ENCODE measurements at regions not wholly inside any gene's neighbourhood (a gene's known extent, or its start where the extent isn't known, plus 50 kb on each side); places are given as distances from the start of the nearest gene placed in this dataset.

DNA sequence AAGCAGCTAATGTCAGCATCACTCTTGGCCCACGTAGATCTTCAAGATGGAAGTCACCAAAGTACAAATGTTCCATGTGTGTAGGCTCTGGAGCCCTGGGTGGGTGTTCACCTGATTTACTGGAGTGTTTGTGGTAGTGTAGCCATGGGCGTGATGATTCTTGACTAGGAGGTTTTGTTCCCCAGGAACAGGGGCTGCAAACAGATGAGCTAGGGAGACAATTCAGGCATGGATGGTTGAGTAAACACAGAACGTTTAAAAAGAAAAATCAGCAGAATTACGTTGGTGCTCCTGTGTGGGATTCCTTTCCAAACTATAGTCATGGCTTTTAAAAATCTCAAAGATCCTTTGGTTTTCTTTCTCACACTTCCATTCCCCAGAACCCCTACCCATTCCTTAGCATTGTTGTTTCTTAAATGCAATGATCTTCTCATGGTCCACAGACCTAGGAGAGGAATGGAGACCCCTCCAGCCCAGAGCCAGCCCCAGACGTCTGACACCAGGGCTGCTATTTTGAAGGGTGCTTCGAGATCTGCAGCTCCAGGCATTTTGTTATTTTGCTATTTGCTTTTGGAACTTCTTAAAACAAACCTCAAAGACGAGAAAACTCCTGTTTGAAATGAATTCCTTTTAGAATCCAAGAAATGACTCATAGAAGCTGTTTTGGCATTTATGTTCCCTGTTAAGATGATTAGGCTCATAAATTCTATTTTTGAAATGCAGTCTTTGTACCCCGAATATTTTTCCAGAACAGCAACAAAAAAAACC lies 115.1 kb downstream of the ETS2 start:
- DNase-seq (ENCODE audit: low read depth) = no peak

DNA sequence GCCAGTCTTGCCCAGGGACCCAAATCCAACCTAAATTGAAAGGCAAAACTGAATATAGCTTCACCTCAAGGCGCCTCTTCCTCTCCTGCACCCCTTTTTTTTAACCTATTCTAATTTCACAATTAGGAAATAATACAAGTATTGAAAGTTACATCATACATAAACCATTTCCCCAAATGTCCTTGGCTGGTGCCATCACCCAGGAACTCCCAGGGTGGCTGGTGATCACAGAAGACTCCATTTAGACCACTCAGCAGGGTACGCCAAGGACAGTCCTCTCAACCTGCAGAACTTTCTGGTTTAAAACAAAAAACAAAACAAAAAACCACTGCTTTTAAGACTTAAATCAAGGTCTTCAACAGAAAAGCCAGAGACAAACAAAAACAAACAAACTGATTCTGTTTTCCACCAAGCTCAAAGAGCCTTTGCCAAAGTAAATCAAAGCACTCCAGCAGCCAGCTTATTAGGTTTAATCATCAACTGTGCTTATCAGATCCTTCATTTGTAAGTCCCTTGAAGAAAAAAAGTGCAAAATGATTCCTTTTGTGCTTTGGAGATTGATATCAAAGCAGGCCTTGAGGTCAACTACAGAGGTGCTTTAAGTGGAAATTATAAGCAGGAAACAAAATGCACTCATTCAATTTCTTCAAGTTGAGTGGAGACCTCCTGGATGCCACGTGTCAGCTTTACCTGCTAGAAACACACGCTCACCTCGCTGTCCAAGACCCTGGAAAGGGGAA lies 113.0 kb downstream of the ETS2 start:
- no peak overlapping the region for H3K4me3 ChIP-seq (ENCODE audit: low read depth, low read length)
- no peak for TF ChIP-seq CTCF (IDR thresholded peaks at IDR 0.05; ENCODE audit: insufficient read depth, low read depth, low read length, missing control alignments)
- DNase-seq (ENCODE audit: low read depth) = no peak

More for the DNA sequence above, 115.1 kb downstream of the ETS2 start:
- no peak for TF ChIP-seq CTCF (IDR thresholded peaks at IDR 0.05; ENCODE audit: insufficient read depth, low read depth, low read length, missing control alignments)
- no peak overlapping the region for H3K4me3 ChIP-seq (ENCODE audit: low read depth, low read length)

DNA sequence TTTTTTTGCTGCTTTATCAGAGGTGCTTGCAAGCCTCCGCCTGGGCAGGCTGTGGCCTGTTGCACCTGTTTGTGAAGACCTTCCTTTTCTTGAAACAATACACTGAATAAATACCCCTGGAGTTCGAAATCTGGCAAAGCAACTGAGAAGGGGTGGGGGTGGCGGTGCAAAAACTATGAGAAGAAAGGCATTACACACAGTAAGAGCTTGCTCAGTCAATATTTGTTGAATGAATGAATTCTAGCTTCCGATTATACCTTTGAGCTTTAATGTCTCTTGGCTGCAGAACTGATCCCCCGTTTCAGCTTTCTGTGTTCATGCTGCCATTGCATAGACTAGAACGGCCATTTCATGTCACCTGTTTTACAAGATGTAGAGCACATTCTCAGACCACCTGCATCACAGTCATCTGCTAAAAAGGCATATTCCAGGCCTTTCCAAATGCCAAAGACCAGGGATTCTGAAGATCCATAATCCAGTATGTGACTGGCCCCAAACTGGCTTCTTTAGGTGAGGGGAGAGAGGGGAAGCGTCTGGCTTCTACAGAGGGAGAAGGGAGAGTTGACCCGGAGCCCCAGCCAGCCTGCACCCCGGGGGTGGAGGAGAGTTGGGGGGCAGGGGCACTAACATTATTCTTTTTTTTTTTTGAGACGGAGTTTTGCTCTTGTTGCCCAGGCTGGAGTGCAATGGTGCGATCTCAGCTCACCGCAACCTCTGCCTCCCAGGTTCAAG lies 111.5 kb downstream of the ETS2 start:
- H3K4me3 ChIP-seq (ENCODE audit: low read depth, low read length) = no peak overlapping the region
- no peak for DNase-seq (ENCODE audit: low read depth)
- TF ChIP-seq CTCF (IDR thresholded peaks at IDR 0.05; ENCODE audit: insufficient read depth, low read depth, low read length, missing control alignments) = no peak

GRCh38 chr21:38916214-38916964 lies 110.7 kb downstream of the ETS2 start:
- no peak overlapping the region for H3K4me3 ChIP-seq (ENCODE audit: low read depth, low read length)
- no peak for TF ChIP-seq CTCF (IDR thresholded peaks at IDR 0.05; ENCODE audit: insufficient read depth, low read depth, low read length, missing control alignments)
- no peak for DNase-seq (ENCODE audit: low read depth)

DNA sequence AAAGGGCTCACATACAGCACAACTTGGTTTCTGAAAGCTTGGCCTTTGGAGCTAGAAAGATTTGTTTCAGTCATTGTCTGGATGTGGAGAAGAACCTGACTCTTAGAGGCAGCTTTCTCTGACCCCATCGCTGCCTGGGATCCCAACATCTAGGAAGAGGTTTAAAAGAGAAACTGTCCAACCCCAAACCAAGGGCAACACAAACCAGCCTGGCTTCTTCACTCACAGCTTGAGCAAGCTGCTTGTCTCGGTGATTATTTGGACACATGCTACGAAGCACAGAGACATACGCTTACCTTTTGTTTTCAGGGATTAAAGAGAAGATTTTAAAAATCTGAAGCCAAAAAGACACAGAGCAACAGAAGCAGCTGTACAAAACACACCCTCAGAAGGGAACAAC lies 109.8 kb downstream of the ETS2 start:
- no peak for DNase-seq (ENCODE audit: low read depth)
- no peak for TF ChIP-seq CTCF (IDR thresholded peaks at IDR 0.05; ENCODE audit: insufficient read depth, low read depth, low read length, missing control alignments)
- no peak overlapping the region for H3K4me3 ChIP-seq (ENCODE audit: low read depth, low read length)

DNA sequence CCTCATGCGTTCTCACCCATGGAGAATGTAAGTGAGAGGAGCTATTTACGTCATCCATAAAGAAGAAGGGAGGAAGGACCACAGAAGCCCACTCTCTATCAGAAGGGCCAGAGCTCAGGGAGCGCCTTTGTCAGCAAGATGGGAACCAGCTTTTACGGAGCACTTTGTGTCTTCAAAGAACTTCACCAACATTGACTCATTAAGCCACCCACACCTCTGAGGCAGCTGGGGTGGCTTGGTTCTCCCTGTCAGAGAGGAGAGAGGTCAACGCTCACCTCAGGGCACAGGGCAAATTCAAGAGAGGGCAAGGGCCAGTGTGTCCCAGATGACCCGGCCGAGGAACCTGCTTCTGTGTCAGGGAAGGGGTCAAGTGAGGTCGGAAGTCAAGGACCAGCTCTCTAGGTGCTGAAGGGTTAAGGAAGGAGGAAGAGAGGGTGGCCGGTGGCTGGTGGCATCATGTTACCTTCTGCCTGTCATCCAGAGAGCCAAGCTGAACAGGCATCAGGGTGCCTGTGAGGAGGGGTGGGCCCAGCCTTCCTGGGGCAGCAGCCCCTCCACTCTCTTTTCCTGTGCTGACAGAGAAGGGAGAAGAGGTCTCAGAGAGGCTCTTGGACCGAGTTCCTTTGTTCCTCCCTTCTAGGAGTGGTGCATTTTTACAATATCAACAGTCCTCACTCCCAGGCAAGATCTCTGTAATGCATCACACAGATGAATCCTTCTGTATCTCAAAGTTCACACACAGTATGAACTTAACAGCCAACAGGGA lies 109.0 kb downstream of the ETS2 start:
- no peak overlapping the region for H3K4me3 ChIP-seq (ENCODE audit: low read depth, low read length)
- TF ChIP-seq CTCF (IDR thresholded peaks at IDR 0.05; ENCODE audit: insufficient read depth, low read depth, low read length, missing control alignments) = no peak
- no peak for DNase-seq (ENCODE audit: low read depth)

Measured in GM12865 (cell line).